WTC11 (cell line): ENCODE measurements at regions not wholly inside any gene's neighbourhood (a gene's known extent, or its start where the extent isn't known, plus 50 kb on each side); places are given as distances from the start of the nearest gene placed in this dataset.

ENCODE experiments used
- ATAC-seq: fragments of 200-7000 bp; cut with Tn5 transposase; 2 replicates; pipeline ENCODE4 v1.10.0; 2021; ENCODE audit warnings: mild to moderate bottlenecking, moderate library complexity
- CTCF ChIA-PET: fragments of 300-600 bp; sonication (Branson Sonifier 250); formaldehyde crosslinking; loops from one replicate; lab custom pipeline; 2021; ENCODE audit warnings: antibody characterized with exemption; lab: Charles Lee
- POLR2A ChIA-PET: fragments of 350-600 bp; sonication (Branson Sonifier 250); formaldehyde crosslinking; loops from one replicate; lab custom pipeline; 2021; ENCODE audit warnings: antibody characterized with exemption; lab: Charles Lee
- DNase-seq: peaks from one replicate; pipeline ENCODE4 v3.0.0; 2021; ENCODE audit warnings: low spot score
- H3K27ac Mint-ChIP-seq: 2 replicates; pipeline ENCODE4 v1.8.0; 2021; ENCODE audit warnings: mixed read lengths
- H3K27me3 Mint-ChIP-seq: 2 replicates; pipeline ENCODE4 v1.8.0; 2021; ENCODE audit warnings: low read depth, mild to moderate bottlenecking, moderate library complexity, mixed read lengths
- H3K36me3 Mint-ChIP-seq: 2 replicates; pipeline ENCODE4 v1.8.0; 2021; ENCODE audit warnings: mixed read lengths
- H3K4me1 Mint-ChIP-seq: 2 replicates; pipeline ENCODE4 v1.8.0; 2022; ENCODE audit warnings: mixed read lengths
- H3K4me3 Mint-ChIP-seq: 2 replicates; pipeline ENCODE4 v1.8.0; 2021; ENCODE audit warnings: mild to moderate bottlenecking, moderate library complexity, mixed read lengths
- H3K9me3 Mint-ChIP-seq: 2 replicates; pipeline ENCODE4 v1.8.0; 2021; ENCODE audit warnings: mixed read lengths
- ARID4B ChIP-seq: sonication (generic); formaldehyde crosslinking; IDR thresholded peaks from 2 replicates; pipeline ENCODE4 v1.8.0; 2023; ENCODE audit warnings: missing genetic modification reagents, mild to moderate bottlenecking, borderline replicate concordance
- ATF6 ChIP-seq: sonication (generic); formaldehyde crosslinking; IDR thresholded peaks from 2 replicates; pipeline ENCODE4 v1.8.1; 2023; ENCODE audit warnings: mild to moderate bottlenecking, missing genetic modification reagents
- CBFB ChIP-seq: sonication (generic); formaldehyde crosslinking; IDR thresholded peaks from 2 replicates; pipeline ENCODE4 v1.8.1; 2022; ENCODE audit warnings: mild to moderate bottlenecking, low read depth, missing genetic modification reagents
- ELF4 ChIP-seq: sonication (generic); formaldehyde crosslinking; IDR thresholded peaks from 2 replicates; pipeline ENCODE4 v1.8.1; 2022; ENCODE audit warnings: low read depth, mild to moderate bottlenecking, moderate library complexity, missing genetic modification reagents
- GABPB1 ChIP-seq: sonication (generic); formaldehyde crosslinking; IDR thresholded peaks from 2 replicates; pipeline ENCODE4 v1.8.1; 2023; ENCODE audit warnings: mild to moderate bottlenecking, missing genetic modification reagents
- GTF2I ChIP-seq: fragments of 250-450 bp; sonication (Bioruptor Pico); conservative IDR thresholded peaks from 2 replicates; pipeline ENCODE4 v1.4.0; 2021; ENCODE audit warnings: mild to moderate bottlenecking
- HMGA2 ChIP-seq: fragments of 250-450 bp; sonication (Bioruptor Pico); IDR thresholded peaks from 2 replicates; pipeline ENCODE4 v1.4.0; 2021; ENCODE audit warnings: mild to moderate bottlenecking, moderate library complexity
- IRF2 ChIP-seq: sonication (generic); formaldehyde crosslinking; IDR thresholded peaks from 2 replicates; pipeline ENCODE4 v1.8.0; 2022; ENCODE audit warnings: low read depth, missing genetic modification reagents, borderline replicate concordance
- NFE2L1 ChIP-seq: sonication (generic); formaldehyde crosslinking; IDR thresholded peaks from 2 replicates; pipeline ENCODE4 v1.8.1; 2023; ENCODE audit warnings: missing genetic modification reagents
- NR3C1 ChIP-seq: sonication (generic); formaldehyde crosslinking; conservative IDR thresholded peaks from 2 replicates; pipeline ENCODE4 v1.8.1; 2023; ENCODE audit warnings: low read depth, mild to moderate bottlenecking, missing genetic modification reagents
- OVOL2 ChIP-seq: fragments of 250-450 bp; sonication (Bioruptor Pico); IDR thresholded peaks from 2 replicates; pipeline ENCODE4 v1.9.0; 2021; ENCODE audit warnings: mild to moderate bottlenecking, borderline replicate concordance
- RORB ChIP-seq: fragments of 250-450 bp; sonication (Bioruptor Pico); IDR thresholded peaks from 2 replicates; pipeline ENCODE4 v1.9.0; 2021; ENCODE audit warnings: mild to moderate bottlenecking
- SOX15 ChIP-seq: fragments of 250-450 bp; sonication (Bioruptor Pico); IDR thresholded peaks from 2 replicates; pipeline ENCODE4 v1.9.0; 2021; ENCODE audit warnings: mild to moderate bottlenecking
- TCF7 ChIP-seq: sonication (generic); formaldehyde crosslinking; IDR thresholded peaks from 2 replicates; pipeline ENCODE4 v1.8.0; 2022; ENCODE audit warnings: mild to moderate bottlenecking, low read depth, missing genetic modification reagents, moderate library complexity
- TEAD1 ChIP-seq: sonication (generic); formaldehyde crosslinking; IDR thresholded peaks from 2 replicates; pipeline ENCODE4 v1.8.0; 2022; ENCODE audit warnings: mild to moderate bottlenecking, missing genetic modification reagents
- TEAD4 ChIP-seq: sonication (generic); formaldehyde crosslinking; IDR thresholded peaks from 2 replicates; pipeline ENCODE4 v1.8.0; 2022; ENCODE audit warnings: mild to moderate bottlenecking, missing genetic modification reagents
- ZNF138 ChIP-seq: sonication (generic); formaldehyde crosslinking; conservative IDR thresholded peaks from 2 replicates; pipeline ENCODE4 v1.8.1; 2022; ENCODE audit warnings: mild to moderate bottlenecking, moderate library complexity, missing genetic modification reagents
- ZNF263 ChIP-seq: sonication (generic); formaldehyde crosslinking; IDR thresholded peaks from 2 replicates; pipeline ENCODE4 v1.8.1; 2022; ENCODE audit warnings: low read depth, mild to moderate bottlenecking, moderate library complexity, missing genetic modification reagents
- ZNF423 ChIP-seq: fragments of 250-450 bp; sonication (Bioruptor Pico); IDR thresholded peaks from 2 replicates; pipeline ENCODE4 v2.1.2; 2022; ENCODE audit warnings: mild to moderate bottlenecking, moderate library complexity
- ZNF532 ChIP-seq: fragments of 250-450 bp; sonication (Bioruptor Pico); IDR thresholded peaks from 2 replicates; pipeline ENCODE4 v1.9.0; 2021; ENCODE audit warnings: mild to moderate bottlenecking, borderline replicate concordance

GRCh38 chr15:25092661-25093060, 137.9 kb downstream of the SNRPN start (continued):
- no peak for TF ChIP-seq NR3C1 (CRISPR knock-in tag)
- no peak for TF ChIP-seq ELF4 (CRISPR knock-in tag)
- TF ChIP-seq TCF7 (CRISPR knock-in tag), result no peak
- TF ChIP-seq HMGA2, result no peak

GRCh38 chr15:25093455-25094029, 138.8 kb downstream of the SNRPN start:
- ChIA-PET CTCF (no interaction called here), POLR2A (no interaction called here)
- ATAC-seq (no peak), DNase-seq (no peak)
- Mint-ChIP-seq H3K27me3 (peaks cover 3% of the 10 kb centered on the region; the same call in 1 of the 2 replicates), H3K27ac (no peak overlapping the region), H3K4me1 (no peaks in the 10 kb centered on the region), H3K4me3 (no peak overlapping the region), H3K36me3 (peaks cover 95% of the 10 kb centered on the region), H3K9me3 (peaks cover 46% of the 10 kb centered on the region)
- no peak for TF ChIP-seq ZNF138
- no peak for TF ChIP-seq CBFB
- no peak for TF ChIP-seq TEAD4
- no peak for TF ChIP-seq SOX15 (CRISPR knock-in tag)
- TF ChIP-seq GTF2I (CRISPR knock-in tag), result no peak
- TF ChIP-seq ATF6 (CRISPR knock-in tag), result no peak
- TF ChIP-seq ZNF532 (CRISPR knock-in tag), result no peak
- TF ChIP-seq TEAD1, result no peak
- TF ChIP-seq OVOL2, result no peak
- no peak for TF ChIP-seq NFE2L1 (CRISPR knock-in tag)
- no peak for TF ChIP-seq ARID4B (CRISPR knock-in tag)
- no peak for TF ChIP-seq GABPB1 (CRISPR knock-in tag)
- no peak for TF ChIP-seq RORB (CRISPR knock-in tag)
- no peak for TF ChIP-seq ZNF263 (CRISPR knock-in tag)
- no peak for TF ChIP-seq ZNF423
- TF ChIP-seq IRF2 (CRISPR knock-in tag), result no peak
